ENCODE measurements at regions not wholly inside any gene's neighbourhood (a gene's known extent, or its start where the extent isn't known, plus 50 kb on each side); places are given as distances from the start of the nearest gene placed in this dataset.

- Histone ChIP-seq H2AFZ (ENCODE audit: low read length) (no peak overlapping the region), H3K36me3 (ENCODE audit: insufficient read depth, low read length) (no peaks in the 10 kb centered on the region), H3K79me2 (ENCODE audit: insufficient read depth, low read length) (no peaks in the 10 kb centered on the region), H3K4me3 (ENCODE audit: insufficient read depth, low read length) (no peak overlapping the region), H3K27ac (ENCODE audit: low read depth, low read length) (no peak overlapping the region), H3K4me1 (ENCODE audit: insufficient read depth, low read length) (no peaks in the 10 kb centered on the region), H4K20me1 (ENCODE audit: insufficient read depth, low read length) (no peaks in the 10 kb centered on the region), H3K9me3 (ENCODE audit: low read depth, low read length) (no peaks in the 10 kb centered on the region), H3K27me3 (ENCODE audit: insufficient read depth, low read length) (no peaks in the 10 kb centered on the region), H3K4me2 (ENCODE audit: insufficient read depth, low read length) (peak overlapping the region; percentile 56)
- TF ChIP-seq, protein P1, sequence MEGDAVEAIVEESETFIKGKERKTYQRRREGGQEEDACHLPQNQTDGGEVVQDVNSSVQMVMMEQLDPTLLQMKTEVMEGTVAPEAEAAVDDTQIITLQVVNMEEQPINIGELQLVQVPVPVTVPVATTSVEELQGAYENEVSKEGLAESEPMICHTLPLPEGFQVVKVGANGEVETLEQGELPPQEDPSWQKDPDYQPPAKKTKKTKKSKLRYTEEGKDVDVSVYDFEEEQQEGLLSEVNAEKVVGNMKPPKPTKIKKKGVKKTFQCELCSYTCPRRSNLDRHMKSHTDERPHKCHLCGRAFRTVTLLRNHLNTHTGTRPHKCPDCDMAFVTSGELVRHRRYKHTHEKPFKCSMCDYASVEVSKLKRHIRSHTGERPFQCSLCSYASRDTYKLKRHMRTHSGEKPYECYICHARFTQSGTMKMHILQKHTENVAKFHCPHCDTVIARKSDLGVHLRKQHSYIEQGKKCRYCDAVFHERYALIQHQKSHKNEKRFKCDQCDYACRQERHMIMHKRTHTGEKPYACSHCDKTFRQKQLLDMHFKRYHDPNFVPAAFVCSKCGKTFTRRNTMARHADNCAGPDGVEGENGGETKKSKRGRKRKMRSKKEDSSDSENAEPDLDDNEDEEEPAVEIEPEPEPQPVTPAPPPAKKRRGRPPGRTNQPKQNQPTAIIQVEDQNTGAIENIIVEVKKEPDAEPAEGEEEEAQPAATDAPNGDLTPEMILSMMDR (IDR thresholded peaks at IDR 0.05; ENCODE audit: extremely low read depth, low read depth, low read length) = peak; percentile 92
- DNase-seq (ENCODE audit: insufficient read length, low spot score, missing footprints) = peak; percentile 90
Observed at GRCh38 chr7:34320926-34321661, 336.9 kb upstream of the NPSR1 start.

DNA sequence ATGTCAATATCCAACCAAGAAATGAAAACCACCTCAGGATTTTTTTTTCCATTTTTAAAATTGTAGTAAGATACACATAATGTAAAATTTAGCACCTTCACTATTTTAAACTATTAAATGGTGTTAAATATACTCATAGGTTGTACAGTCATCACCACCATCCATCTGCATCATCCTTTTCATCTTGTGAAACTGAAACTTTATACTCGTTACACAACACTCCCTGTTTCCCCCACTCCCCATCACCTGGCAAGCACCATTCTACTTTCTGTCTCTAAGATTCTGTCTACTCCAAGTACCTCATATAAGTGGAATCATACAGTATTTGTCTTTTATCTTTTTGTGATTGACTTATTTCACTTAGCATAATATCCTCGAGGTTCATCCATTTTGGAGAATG is 335.2 kb upstream of the NPSR1 start:
- TF ChIP-seq, protein P1 (IDR thresholded peaks at IDR 0.05; ENCODE audit: extremely low read depth, low read depth, low read length) = no peak
- Histone ChIP-seq H3K4me3 (ENCODE audit: insufficient read depth, low read length) (no peak overlapping the region), H3K27me3 (ENCODE audit: insufficient read depth, low read length) (no peaks in the 10 kb centered on the region), H3K4me2 (ENCODE audit: insufficient read depth, low read length) (no peak overlapping the region), H3K27ac (ENCODE audit: low read depth, low read length) (no peak overlapping the region), H3K4me1 (ENCODE audit: insufficient read depth, low read length) (no peaks in the 10 kb centered on the region), H3K36me3 (ENCODE audit: insufficient read depth, low read length) (no peaks in the 10 kb centered on the region), H2AFZ (ENCODE audit: low read length) (no peak overlapping the region), H4K20me1 (ENCODE audit: insufficient read depth, low read length) (no peaks in the 10 kb centered on the region), H3K9me3 (ENCODE audit: low read depth, low read length) (no peaks in the 10 kb centered on the region), H3K79me2 (ENCODE audit: insufficient read depth, low read length) (no peaks in the 10 kb centered on the region)
- no peak for DNase-seq (ENCODE audit: insufficient read length, low spot score, missing footprints)

- Histone ChIP-seq H3K79me2 (ENCODE audit: insufficient read depth, low read length) (no peaks in the 10 kb centered on the region), H3K4me2 (ENCODE audit: insufficient read depth, low read length) (no peak overlapping the region), H3K36me3 (ENCODE audit: insufficient read depth, low read length) (no peaks in the 10 kb centered on the region), H4K20me1 (ENCODE audit: insufficient read depth, low read length) (no peaks in the 10 kb centered on the region), H3K4me1 (ENCODE audit: insufficient read depth, low read length) (no peaks in the 10 kb centered on the region), H3K4me3 (ENCODE audit: insufficient read depth, low read length) (no peak overlapping the region), H3K9me3 (ENCODE audit: low read depth, low read length) (no peaks in the 10 kb centered on the region), H3K27ac (ENCODE audit: low read depth, low read length) (no peak overlapping the region), H2AFZ (ENCODE audit: low read length) (no peak overlapping the region), H3K27me3 (ENCODE audit: insufficient read depth, low read length) (no peaks in the 10 kb centered on the region)
- TF ChIP-seq, protein P1 (IDR thresholded peaks at IDR 0.05; ENCODE audit: extremely low read depth, low read depth, low read length) = no peak
- DNase-seq (ENCODE audit: insufficient read length, low spot score, missing footprints) = no peak
Observed at GRCh38 chr7:34327681-34328080, 330.3 kb upstream of the NPSR1 start.

DNA sequence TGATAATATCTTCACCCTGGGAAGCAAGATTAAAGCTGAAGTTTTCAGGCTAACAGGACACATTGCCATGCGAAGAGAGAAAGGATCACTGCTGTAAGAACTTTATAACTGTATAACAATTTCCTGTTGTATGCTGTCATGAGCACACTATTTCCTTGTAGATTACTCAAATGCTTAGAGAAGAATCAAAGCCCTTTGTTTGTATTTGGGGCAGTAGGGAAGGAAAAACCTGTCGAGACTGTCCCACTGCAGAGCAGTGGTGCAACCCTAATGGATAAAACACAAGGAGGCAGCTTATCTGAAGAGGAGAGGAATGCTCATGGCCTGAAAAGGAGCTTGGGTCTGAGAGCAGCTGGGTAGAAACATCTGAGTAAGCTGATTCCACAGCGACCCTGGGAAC is 327.7 kb upstream of the NPSR1 start:
- H2AFZ ChIP-seq (ENCODE audit: low read length) = no peak overlapping the region
- no peaks in the 10 kb centered on the region for H3K9me3 ChIP-seq (ENCODE audit: low read depth, low read length)
- TF ChIP-seq, protein P1 (IDR thresholded peaks at IDR 0.05; ENCODE audit: extremely low read depth, low read depth, low read length) = no peak
- no peaks in the 10 kb centered on the region for H3K36me3 ChIP-seq (ENCODE audit: insufficient read depth, low read length)
- no peaks in the 10 kb centered on the region for H3K79me2 ChIP-seq (ENCODE audit: insufficient read depth, low read length)
- no peaks in the 10 kb centered on the region for H4K20me1 ChIP-seq (ENCODE audit: insufficient read depth, low read length)
- H3K4me2 ChIP-seq (ENCODE audit: insufficient read depth, low read length) = no peak overlapping the region
- no peaks in the 10 kb centered on the region for H3K4me1 ChIP-seq (ENCODE audit: insufficient read depth, low read length)
- no peak overlapping the region for H3K27ac ChIP-seq (ENCODE audit: low read depth, low read length)
- no peaks in the 10 kb centered on the region for H3K27me3 ChIP-seq (ENCODE audit: insufficient read depth, low read length)
- H3K4me3 ChIP-seq (ENCODE audit: insufficient read depth, low read length) = no peak overlapping the region
- DNase-seq (ENCODE audit: insufficient read length, low spot score, missing footprints) = no peak
